ENCODE measurements at regions not wholly inside any gene's neighbourhood (a gene's known extent, or its start where the extent isn't known, plus 50 kb on each side); places are given as distances from the start of the nearest gene placed in this dataset.

DNA sequence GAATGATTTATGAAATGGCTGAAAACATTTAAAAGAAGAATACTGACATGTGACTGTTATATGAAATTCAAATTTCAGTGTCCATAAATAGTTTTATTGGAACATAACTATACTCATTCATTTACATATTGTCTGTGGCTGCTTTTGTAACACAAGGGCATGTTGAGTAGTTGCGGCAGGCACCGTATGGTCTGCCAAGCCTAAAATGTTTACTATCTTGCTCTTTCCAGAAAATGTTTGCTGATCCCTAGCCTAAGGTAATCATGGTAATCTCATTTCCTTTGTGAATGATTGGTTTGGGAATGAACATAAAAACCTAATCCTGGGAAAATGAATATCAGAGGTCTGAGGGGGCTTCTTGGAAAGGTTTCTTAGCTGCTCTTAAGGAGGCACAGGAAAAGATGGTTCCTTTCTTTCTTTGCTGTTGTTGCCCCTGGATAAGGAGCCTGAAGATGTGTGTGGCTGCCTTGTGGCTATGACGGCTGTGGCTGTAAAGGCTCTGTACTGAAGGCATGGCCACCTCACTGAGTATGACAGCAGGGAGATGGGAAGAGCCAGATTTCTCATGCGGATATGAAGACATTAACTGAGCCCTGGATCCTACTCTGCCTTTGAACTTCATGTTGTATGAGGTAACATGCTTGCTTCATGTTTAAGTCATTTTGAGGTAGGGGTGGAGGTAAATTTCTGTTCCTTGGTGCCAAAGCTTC is 419.4 kb upstream of the CLINT1 start:
- TF ChIP-seq, protein P1, sequence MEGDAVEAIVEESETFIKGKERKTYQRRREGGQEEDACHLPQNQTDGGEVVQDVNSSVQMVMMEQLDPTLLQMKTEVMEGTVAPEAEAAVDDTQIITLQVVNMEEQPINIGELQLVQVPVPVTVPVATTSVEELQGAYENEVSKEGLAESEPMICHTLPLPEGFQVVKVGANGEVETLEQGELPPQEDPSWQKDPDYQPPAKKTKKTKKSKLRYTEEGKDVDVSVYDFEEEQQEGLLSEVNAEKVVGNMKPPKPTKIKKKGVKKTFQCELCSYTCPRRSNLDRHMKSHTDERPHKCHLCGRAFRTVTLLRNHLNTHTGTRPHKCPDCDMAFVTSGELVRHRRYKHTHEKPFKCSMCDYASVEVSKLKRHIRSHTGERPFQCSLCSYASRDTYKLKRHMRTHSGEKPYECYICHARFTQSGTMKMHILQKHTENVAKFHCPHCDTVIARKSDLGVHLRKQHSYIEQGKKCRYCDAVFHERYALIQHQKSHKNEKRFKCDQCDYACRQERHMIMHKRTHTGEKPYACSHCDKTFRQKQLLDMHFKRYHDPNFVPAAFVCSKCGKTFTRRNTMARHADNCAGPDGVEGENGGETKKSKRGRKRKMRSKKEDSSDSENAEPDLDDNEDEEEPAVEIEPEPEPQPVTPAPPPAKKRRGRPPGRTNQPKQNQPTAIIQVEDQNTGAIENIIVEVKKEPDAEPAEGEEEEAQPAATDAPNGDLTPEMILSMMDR (conservative IDR thresholded peaks at IDR 0.05) = no peak
- TF ChIP-seq EZH2 (IDR thresholded peaks at IDR 0.05; ENCODE audit: low read depth) = no peak
